ENCODE measurements at regions not wholly inside any gene's neighbourhood (a gene's known extent, or its start where the extent isn't known, plus 50 kb on each side); places are given as distances from the start of the nearest gene placed in this dataset.

- H3K27ac Mint-ChIP-seq, result peak overlapping the region; percentile 26
- H4K20me1 ChIP-seq (ENCODE audit: low read depth), result no peaks in the 10 kb centered on the region
- no peak overlapping the region for H3K9ac ChIP-seq
- H3K27me3 Mint-ChIP-seq (ENCODE audit: insufficient read depth, low read depth), result peaks cover 6% of the 10 kb centered on the region
- no peaks in the 10 kb centered on the region for H3K9me3 ChIP-seq (ENCODE audit: low read depth)
- H3K4me3 ChIP-seq, result no peak overlapping the region
- no peak for DNase-seq (ENCODE audit: low spot score)
- no peak overlapping the region for H2AFZ ChIP-seq (replicated peaks)
- H3K27ac ChIP-seq, result no peak overlapping the region
- H3K4me1 Mint-ChIP-seq, result peaks cover 18% of the 10 kb centered on the region
- TF ChIP-seq, protein P1, sequence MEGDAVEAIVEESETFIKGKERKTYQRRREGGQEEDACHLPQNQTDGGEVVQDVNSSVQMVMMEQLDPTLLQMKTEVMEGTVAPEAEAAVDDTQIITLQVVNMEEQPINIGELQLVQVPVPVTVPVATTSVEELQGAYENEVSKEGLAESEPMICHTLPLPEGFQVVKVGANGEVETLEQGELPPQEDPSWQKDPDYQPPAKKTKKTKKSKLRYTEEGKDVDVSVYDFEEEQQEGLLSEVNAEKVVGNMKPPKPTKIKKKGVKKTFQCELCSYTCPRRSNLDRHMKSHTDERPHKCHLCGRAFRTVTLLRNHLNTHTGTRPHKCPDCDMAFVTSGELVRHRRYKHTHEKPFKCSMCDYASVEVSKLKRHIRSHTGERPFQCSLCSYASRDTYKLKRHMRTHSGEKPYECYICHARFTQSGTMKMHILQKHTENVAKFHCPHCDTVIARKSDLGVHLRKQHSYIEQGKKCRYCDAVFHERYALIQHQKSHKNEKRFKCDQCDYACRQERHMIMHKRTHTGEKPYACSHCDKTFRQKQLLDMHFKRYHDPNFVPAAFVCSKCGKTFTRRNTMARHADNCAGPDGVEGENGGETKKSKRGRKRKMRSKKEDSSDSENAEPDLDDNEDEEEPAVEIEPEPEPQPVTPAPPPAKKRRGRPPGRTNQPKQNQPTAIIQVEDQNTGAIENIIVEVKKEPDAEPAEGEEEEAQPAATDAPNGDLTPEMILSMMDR (IDR thresholded peaks at IDR 0.05), result no peak
- TF ChIP-seq EZH2 (IDR thresholded peaks at IDR 0.05) (no peak), EZH2phosphoT487 (IDR thresholded peaks at IDR 0.05) (no peak)
- no peaks in the 10 kb centered on the region for H3K79me2 ChIP-seq (ENCODE audit: low read depth)
- no peaks in the 10 kb centered on the region for H3F3A ChIP-seq (ENCODE audit: low read depth)
- H3K36me3 ChIP-seq, result no peaks in the 10 kb centered on the region
- no peak overlapping the region for H3K4me3 Mint-ChIP-seq
- H3K4me2 ChIP-seq, result no peak overlapping the region
- H3K36me3 Mint-ChIP-seq, result no peaks in the 10 kb centered on the region
- H3K27me3 ChIP-seq, result no peaks in the 10 kb centered on the region
- H3K4me1 ChIP-seq, result no peaks in the 10 kb centered on the region
- peaks cover 3% of the 10 kb centered on the region for H3K9me3 Mint-ChIP-seq
Observed at GRCh38 chr6:140063021-140063399, 688.6 kb upstream of the CITED2 start.

DNA sequence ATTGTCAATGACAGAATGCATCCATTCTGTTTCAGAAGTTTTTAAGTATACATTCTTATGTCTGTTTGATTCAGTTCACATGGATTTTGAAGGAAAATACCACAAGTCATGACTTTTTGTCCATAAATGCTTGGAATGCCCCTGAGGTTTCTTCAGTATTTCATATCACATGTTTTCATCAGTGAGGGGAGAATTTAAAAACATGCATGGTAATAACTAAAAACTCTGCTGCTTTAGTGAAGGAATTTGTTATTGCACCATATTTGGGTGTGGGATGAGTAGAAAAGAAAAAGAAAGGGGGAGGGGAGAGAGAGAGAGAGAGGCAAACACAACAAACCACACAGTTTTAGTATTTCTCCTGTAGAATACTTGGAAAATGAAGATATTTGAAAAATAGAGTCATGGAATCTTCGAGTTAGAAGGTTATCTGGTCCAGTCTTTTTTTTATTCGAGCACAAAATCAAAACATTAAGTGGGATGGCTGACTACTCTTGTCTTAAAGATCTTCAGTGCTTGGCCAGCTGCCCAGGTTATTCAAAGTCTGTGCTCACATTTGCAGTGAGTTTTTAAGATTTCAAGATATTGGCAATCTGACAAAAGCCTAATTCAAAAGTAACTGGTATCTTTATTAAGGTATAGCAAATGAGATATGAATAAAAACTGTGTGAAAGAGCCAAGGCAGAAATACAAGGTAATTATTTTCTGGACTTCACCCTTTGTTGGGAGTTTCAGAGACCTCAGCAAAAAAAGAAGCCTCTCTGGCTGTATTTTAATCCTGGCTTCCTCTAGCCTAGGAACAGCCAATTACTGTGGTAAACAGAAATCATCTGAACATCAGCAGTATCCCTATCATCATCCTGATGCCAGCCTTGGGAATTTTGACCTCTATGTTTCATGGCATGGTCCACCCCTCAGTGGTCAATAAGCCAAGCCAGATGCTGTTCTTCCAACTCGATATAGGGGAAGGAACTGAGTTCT lies 687.9 kb upstream of the CITED2 start:
- Histone ChIP-seq H3K27ac (no peak overlapping the region), H4K20me1 (ENCODE audit: low read depth) (no peaks in the 10 kb centered on the region), H3K9me3 (ENCODE audit: low read depth) (no peaks in the 10 kb centered on the region), H3K79me2 (ENCODE audit: low read depth) (no peaks in the 10 kb centered on the region), H3F3A (ENCODE audit: low read depth) (no peaks in the 10 kb centered on the region), H3K36me3 (no peaks in the 10 kb centered on the region), H3K4me1 (no peaks in the 10 kb centered on the region), H2AFZ (replicated peaks) (no peak overlapping the region), H3K4me3 (no peak overlapping the region), H3K4me2 (no peak overlapping the region), H3K27me3 (no peaks in the 10 kb centered on the region), H3K9ac (no peak overlapping the region)
- H3K9me3 Mint-ChIP-seq, result peaks cover 1% of the 10 kb centered on the region
- peaks cover 3% of the 10 kb centered on the region for H3K27me3 Mint-ChIP-seq (ENCODE audit: insufficient read depth, low read depth)
- H3K36me3 Mint-ChIP-seq, result no peaks in the 10 kb centered on the region
- TF ChIP-seq EZH2phosphoT487 (IDR thresholded peaks at IDR 0.05), result no peak
- TF ChIP-seq, protein P1 (IDR thresholded peaks at IDR 0.05), result no peak
- no peak for TF ChIP-seq EZH2 (IDR thresholded peaks at IDR 0.05)
- H3K27ac Mint-ChIP-seq, result peak overlapping the region; percentile 47
- H3K4me3 Mint-ChIP-seq, result no peak overlapping the region
- DNase-seq (ENCODE audit: low spot score), result no peak
- peaks cover 18% of the 10 kb centered on the region for H3K4me1 Mint-ChIP-seq

DNA sequence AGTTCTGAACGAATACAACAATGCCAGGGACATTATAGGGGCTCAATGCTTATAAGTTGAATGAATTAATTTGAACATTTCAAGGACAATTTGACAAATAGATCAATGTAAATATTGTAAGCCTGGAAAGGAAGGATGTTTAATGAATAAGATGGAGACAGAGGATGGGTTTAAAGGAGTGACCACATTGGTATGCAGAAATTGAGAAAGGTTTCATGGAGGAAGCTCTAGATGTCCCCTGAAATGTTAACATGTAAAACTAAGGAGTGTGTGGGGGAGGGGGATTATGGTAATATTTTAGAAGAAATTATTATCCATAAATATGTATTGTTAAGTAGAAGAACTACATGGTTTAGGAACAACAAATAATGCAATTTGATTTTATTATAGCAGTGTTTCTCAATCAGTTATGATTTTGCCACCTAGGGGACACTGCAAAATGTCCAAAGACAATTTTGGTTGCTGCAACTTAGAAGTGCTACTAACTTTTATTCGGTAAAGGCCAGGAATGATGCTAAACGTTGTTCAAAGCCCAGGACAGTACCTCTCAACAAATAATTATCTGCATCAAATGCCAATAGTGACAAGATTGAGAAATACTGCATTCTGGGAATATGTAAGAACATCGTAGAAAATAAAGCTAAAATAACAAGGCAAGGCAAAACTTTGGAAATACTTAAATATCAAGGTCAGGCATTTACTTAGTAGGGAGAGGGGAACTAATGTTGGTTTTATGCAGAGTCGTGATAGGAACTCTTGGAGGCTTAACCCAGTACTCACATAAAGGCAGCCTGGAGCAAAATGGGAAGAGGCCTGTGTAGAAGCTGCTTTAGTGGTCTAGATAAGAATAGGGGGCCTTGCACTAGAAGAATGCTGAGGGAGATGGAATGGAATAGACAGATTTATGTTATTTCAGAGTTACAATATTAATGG lies 686.9 kb upstream of the CITED2 start:
- Mint-ChIP-seq H3K4me3 (no peak overlapping the region), H3K27ac (no peak overlapping the region)

More for the DNA sequence above, 686.9 kb upstream of the CITED2 start:
- H3K79me2 ChIP-seq (ENCODE audit: low read depth), result no peaks in the 10 kb centered on the region
- H3K4me2 ChIP-seq, result no peak overlapping the region
- no peak overlapping the region for H2AFZ ChIP-seq (replicated peaks)
- no peaks in the 10 kb centered on the region for H3K4me1 ChIP-seq
- Mint-ChIP-seq H3K36me3 (no peaks in the 10 kb centered on the region), H3K4me1 (peaks cover 24% of the 10 kb centered on the region), H3K27me3 (ENCODE audit: insufficient read depth, low read depth) (peaks cover 2% of the 10 kb centered on the region), H3K9me3 (peaks cover 1% of the 10 kb centered on the region)
- H3K4me3 ChIP-seq, result no peak overlapping the region
- no peaks in the 10 kb centered on the region for H3K27me3 ChIP-seq
- DNase-seq (ENCODE audit: low spot score), result no peak
- H3K36me3 ChIP-seq, result no peaks in the 10 kb centered on the region
- no peaks in the 10 kb centered on the region for H4K20me1 ChIP-seq (ENCODE audit: low read depth)
- no peak for TF ChIP-seq EZH2 (IDR thresholded peaks at IDR 0.05)
- TF ChIP-seq EZH2phosphoT487 (IDR thresholded peaks at IDR 0.05), result no peak
- TF ChIP-seq, protein P1 (IDR thresholded peaks at IDR 0.05), result no peak
- no peak overlapping the region for H3K9ac ChIP-seq
- no peaks in the 10 kb centered on the region for H3F3A ChIP-seq (ENCODE audit: low read depth)
- no peak overlapping the region for H3K27ac ChIP-seq
- H3K9me3 ChIP-seq (ENCODE audit: low read depth), result no peaks in the 10 kb centered on the region
